Neural cell (in vitro differentiated cells): ENCODE measurements at regions not wholly inside any gene's neighbourhood (a gene's known extent, or its start where the extent isn't known, plus 50 kb on each side); places are given as distances from the start of the nearest gene placed in this dataset.

Experiments used
- H2AFZ ChIP-seq: fragments of 200-600, 300-800 bp; sonication (generic), shearing (Covaris generic); 2 replicates; pipeline ENCODE4 v1.6.0; 2014; ENCODE audit warnings: low read depth, mild to moderate bottlenecking, antibody characterized with exemption, low read length, moderate library complexity
- H3F3A ChIP-seq: fragments of 200-600 bp; shearing (Covaris generic); 2 replicates; pipeline ENCODE4 v1.6.1; 2016; ENCODE audit warnings: mild to moderate bottlenecking, moderate library complexity, mixed read lengths, antibody characterized with exemption, low read length; ENCODE audit not compliant: insufficient read depth, poor library complexity, severe bottlenecking
- H3K27ac ChIP-seq: fragments of 200-600, 300-800 bp; sonication (generic), shearing (Covaris generic); 2 replicates; pipeline ENCODE4 v1.5.1; 2014; ENCODE audit warnings: mild to moderate bottlenecking, low read length, moderate library complexity
- H3K27me3 ChIP-seq: fragments of 300-800, 200-600 bp; sonication (generic), shearing (Covaris generic); 2 replicates; pipeline ENCODE4 v1.6.0; 2014; ENCODE audit warnings: mild to moderate bottlenecking, low read depth, low read length, moderate library complexity; ENCODE audit not compliant: insufficient read depth
- H3K36me3 ChIP-seq: fragments of 300-800, 200-600 bp; sonication (generic), shearing (Covaris generic); 2 replicates; pipeline ENCODE4 v1.5.1; 2014; ENCODE audit warnings: mild to moderate bottlenecking, antibody characterized with exemption, low read length, moderate library complexity; ENCODE audit not compliant: insufficient read depth
- H3K4me2 ChIP-seq: fragments of 300-800, 200-600 bp; sonication (generic), shearing (Covaris generic); 2 replicates; pipeline ENCODE4 v1.6.0; 2014; ENCODE audit warnings: mild to moderate bottlenecking, low read length
- H3K4me3 ChIP-seq: fragments of 300-800, 200-600 bp; sonication (generic), shearing (Covaris generic); 2 replicates; pipeline ENCODE4 v1.5.1; 2014; ENCODE audit warnings: mild to moderate bottlenecking, low read length, moderate library complexity
- H3K79me2 ChIP-seq: fragments of 200-600 bp; shearing (Covaris generic); replicated peaks from 2 replicates; pipeline ENCODE4 v1.6.0; 2014; ENCODE audit warnings: mild to moderate bottlenecking, low read length, moderate library complexity; ENCODE audit not compliant: insufficient read depth
- H3K9ac ChIP-seq: fragments of 300-800, 200-600 bp; sonication (generic), shearing (Covaris generic); 2 replicates; pipeline ENCODE4 v1.6.1; 2016; ENCODE audit warnings: mild to moderate bottlenecking, low read length, mixed read lengths
- H3K9me2 ChIP-seq: fragments of 200-600 bp; shearing (Covaris generic); 2 replicates; pipeline ENCODE4 v1.6.1; 2016; ENCODE audit warnings: mild to moderate bottlenecking, low read length, mixed read lengths; ENCODE audit not compliant: insufficient read depth
- H3K9me3 ChIP-seq: fragments of 200-600, 300-800 bp; sonication (generic), shearing (Covaris generic); 2 replicates; pipeline ENCODE4 v1.6.1; 2016; ENCODE audit warnings: mild to moderate bottlenecking, mixed run types, low read length, moderate library complexity, mixed read lengths
- H4K20me1 ChIP-seq: fragments of 200-600 bp; shearing (Covaris generic); 2 replicates; pipeline ENCODE4 v1.6.1; 2016; ENCODE audit warnings: mild to moderate bottlenecking, mixed run types; ENCODE audit not compliant: insufficient read depth
- CTCF ChIP-seq: fragments of 450-650 bp; IDR thresholded peaks from 2 replicates; pipeline ENCODE4 v1.5.1; 2014; ENCODE audit warnings: antibody characterized with exemption, mild to moderate bottlenecking, moderate library complexity; ENCODE audit not compliant: poor library complexity, severe bottlenecking
- EP300 ChIP-seq: fragments of 450-650 bp; conservative IDR thresholded peaks from 2 replicates; pipeline ENCODE4 v1.6.1; 2014; ENCODE audit warnings: antibody characterized with exemption, mild to moderate bottlenecking, moderate library complexity; ENCODE audit not compliant: poor library complexity, severe bottlenecking
- EZH2 ChIP-seq: fragments of 200-600, 300-800 bp; shearing (Covaris generic), sonication (generic); IDR thresholded peaks from 2 replicates; pipeline ENCODE4 v1.6.1; 2014; ENCODE audit warnings: antibody characterized with exemption, low read length, borderline replicate concordance, mild to moderate bottlenecking; ENCODE audit not compliant: insufficient read depth, poor library complexity, severe bottlenecking
- MXI1 ChIP-seq: fragments of 450-650 bp; conservative IDR thresholded peaks from 2 replicates; pipeline ENCODE4 v1.6.1; 2014; ENCODE audit warnings: antibody characterized with exemption, mild to moderate bottlenecking; ENCODE audit not compliant: poor library complexity, severe bottlenecking
- POLR2AphosphoS5 ChIP-seq: IDR thresholded peaks from 2 replicates; pipeline ENCODE4 v1.6.1; 2012
- RAD21 ChIP-seq: fragments of 450-650 bp; conservative IDR thresholded peaks from 2 replicates; pipeline ENCODE4 v1.6.1; 2014; ENCODE audit warnings: antibody characterized with exemption, mild to moderate bottlenecking, moderate library complexity
- REST ChIP-seq: IDR thresholded peaks from 2 replicates; pipeline ENCODE4 v1.6.1; 2012; ENCODE audit warnings: borderline replicate concordance
- SMC3 ChIP-seq: fragments of 450-650 bp; conservative IDR thresholded peaks from 2 replicates; pipeline ENCODE4 v1.6.1; 2014; ENCODE audit warnings: antibody characterized with exemption, mild to moderate bottlenecking, moderate library complexity; ENCODE audit not compliant: poor library complexity
- TAF1 ChIP-seq: IDR thresholded peaks from 2 replicates; pipeline ENCODE4 v1.6.1; 2012; ENCODE audit warnings: low read depth

- Histone ChIP-seq H2AFZ (no peak overlapping the region), H3K27me3 (no peaks in the 10 kb centered on the region), H3K4me2 (no peak overlapping the region), H3K36me3 (peaks cover 3% of the 10 kb centered on the region), H3K27ac (no peak overlapping the region), H3K9ac (no peak overlapping the region), H3K79me2 (peaks cover 21% of the 10 kb centered on the region), H3K9me3 (no peaks in the 10 kb centered on the region), H3K9me2 (no peaks in the 10 kb centered on the region), H3K4me3 (no peak overlapping the region), H4K20me1 (peaks cover 7% of the 10 kb centered on the region), H3F3A (no peaks in the 10 kb centered on the region)
- TF ChIP-seq CTCF (no peak), EZH2 (no peak), POLR2AphosphoS5 (no peak), REST (no peak), RAD21 (no peak), TAF1 (no peak)
Measured at GRCh38 chr3:124131580-124131979, 139.7 kb upstream of the ROPN1 start.

- Histone ChIP-seq H3K9me3 (no peaks in the 10 kb centered on the region), H3K36me3 (peaks cover 3% of the 10 kb centered on the region), H3K27me3 (no peaks in the 10 kb centered on the region), H4K20me1 (peaks cover 7% of the 10 kb centered on the region), H2AFZ (no peak overlapping the region), H3K79me2 (peaks cover 25% of the 10 kb centered on the region), H3F3A (no peaks in the 10 kb centered on the region), H3K9me2 (no peaks in the 10 kb centered on the region), H3K4me2 (no peak overlapping the region), H3K4me3 (no peak overlapping the region), H3K9ac (no peak overlapping the region), H3K27ac (no peak overlapping the region)
- TF ChIP-seq SMC3: no peak
- TF ChIP-seq MXI1: no peak
- TF ChIP-seq CTCF: no peak
- TF ChIP-seq TAF1: no peak
- TF ChIP-seq RAD21: no peak
- TF ChIP-seq EP300: no peak
- no peak for TF ChIP-seq REST
- TF ChIP-seq EZH2: no peak
- TF ChIP-seq POLR2AphosphoS5: no peak
Measured at GRCh38 chr3:124132813-124133212, 140.9 kb upstream of the ROPN1 start.
